Renal cortical epithelial cell (primary cell): ENCODE measurements at regions not wholly inside any gene's neighbourhood (a gene's known extent, or its start where the extent isn't known, plus 50 kb on each side); places are given as distances from the start of the nearest gene placed in this dataset.
"Not testable (repeated sequence)": the region's sequence is repeated elsewhere in the genome, so short reads cannot be mapped to it uniquely, and the experiment has no call there.

Experiments used
- DNase-seq: peaks from one replicate; pipeline ENCODE4 v3.0.0-alpha.2; 2011; ENCODE audit warnings: low read depth

DNA sequence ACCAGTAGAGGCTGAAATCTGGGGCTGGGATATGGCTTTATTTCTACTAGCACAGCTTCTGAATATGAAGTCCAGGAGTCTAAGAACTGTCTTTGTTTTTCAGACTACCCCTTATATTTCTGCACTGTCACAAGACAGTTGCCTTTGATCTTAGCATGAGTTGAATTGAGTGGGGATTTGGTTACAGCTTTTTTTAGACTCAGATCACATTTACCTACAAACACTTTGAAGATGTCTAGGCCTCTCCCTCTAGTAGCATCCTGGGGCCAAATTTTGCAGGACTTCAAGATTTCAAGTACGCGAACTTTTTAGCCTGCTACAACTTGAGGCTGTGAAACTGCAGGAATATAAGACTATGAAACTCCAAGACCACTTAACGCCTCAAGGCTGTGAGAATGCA lies 240.2 kb downstream of the NEBL start:
- no peak for DNase-seq

DNA sequence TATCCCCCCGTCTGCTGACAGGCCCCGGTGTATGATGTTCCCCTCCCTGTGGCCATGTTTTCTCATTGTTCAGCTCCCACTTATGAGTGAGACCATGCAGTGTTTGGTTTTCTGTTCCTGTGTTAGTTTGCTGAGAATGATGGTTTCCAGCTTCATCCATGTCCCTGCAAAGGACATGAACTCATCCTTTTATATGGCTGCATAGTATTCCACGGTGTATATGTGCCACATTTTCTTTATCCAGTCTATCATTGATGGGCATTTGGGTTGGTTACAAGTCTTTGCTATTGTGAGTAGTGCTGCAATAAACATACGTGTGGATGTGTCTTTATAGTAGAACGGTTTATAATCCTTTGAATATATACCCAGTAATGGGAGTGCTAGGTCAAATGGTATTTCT lies 244.7 kb downstream of the NEBL start:
- DNase-seq = not testable (repeated sequence)

- DNase-seq = no peak
Measured at GRCh38 chr10:20648263-20648874, 248.7 kb downstream of the NEBL start.

GRCh38 chr10:20647756-20648155 lies 249.4 kb downstream of the NEBL start:
- DNase-seq = no peak

DNA sequence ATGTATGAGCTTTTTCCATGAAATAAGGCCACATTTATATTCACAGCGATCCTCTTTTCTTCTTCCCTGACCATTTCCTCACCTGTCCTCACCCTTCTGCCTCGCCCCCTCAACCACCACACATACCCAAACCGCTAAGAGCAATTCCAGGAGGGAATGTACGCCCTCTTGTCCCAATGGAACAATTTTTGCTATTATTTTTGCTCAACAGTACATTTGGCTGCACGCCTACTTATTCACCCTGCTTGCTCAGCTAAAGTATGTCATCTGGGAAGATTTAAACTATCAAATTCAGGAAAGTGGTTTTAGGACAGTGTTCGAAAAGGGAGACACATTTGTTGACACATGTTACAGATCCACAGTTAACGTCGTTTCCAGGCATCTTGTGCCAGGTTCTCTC lies 252.7 kb downstream of the NEBL start:
- no peak for DNase-seq

- no peak for DNase-seq
Measured at GRCh38 chr10:20641605-20642004, 255.5 kb downstream of the NEBL start.

DNA sequence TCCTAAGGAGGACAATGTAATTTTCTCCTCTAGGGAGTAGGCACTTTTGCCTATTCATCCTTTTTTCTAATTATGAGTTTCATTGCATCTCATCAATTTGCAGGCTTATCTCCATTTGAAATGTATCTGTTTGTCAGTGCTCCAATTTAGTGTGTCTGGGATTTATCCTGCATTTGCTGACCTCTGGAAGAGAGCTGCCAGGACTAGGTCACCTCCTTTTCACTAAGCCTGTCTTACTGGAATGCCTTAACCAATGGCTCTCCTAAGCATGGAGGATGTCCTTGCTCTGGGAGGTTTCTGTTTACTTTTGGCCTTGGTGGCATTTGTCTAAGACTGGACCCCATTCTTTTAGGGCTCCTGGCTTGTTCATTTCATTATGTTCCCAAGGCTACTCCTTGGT lies 261.5 kb downstream of the NEBL start:
- DNase-seq = no peak

GRCh38 chr10:20634839-20635238 lies 262.3 kb downstream of the NEBL start:
- DNase-seq = no peak

DNA sequence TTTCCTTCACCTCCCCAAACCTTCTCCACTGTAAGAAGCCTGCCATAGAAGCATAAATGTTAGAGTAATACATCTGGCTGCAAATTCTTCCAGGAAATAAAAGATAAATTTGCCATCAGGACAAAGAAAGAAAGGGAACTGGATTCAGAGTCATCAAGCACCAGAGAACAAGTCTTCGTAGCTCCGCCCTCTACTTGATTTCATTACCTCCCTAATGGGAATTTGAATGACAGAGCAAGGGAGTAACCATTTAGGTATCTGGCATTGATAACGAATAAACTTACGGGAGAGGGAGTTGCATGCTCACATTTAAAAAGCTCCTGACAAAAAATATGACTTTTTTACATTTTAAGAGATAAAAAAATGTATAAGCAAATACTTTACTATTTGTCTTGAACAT lies 263.4 kb downstream of the NEBL start:
- no peak for DNase-seq

DNA sequence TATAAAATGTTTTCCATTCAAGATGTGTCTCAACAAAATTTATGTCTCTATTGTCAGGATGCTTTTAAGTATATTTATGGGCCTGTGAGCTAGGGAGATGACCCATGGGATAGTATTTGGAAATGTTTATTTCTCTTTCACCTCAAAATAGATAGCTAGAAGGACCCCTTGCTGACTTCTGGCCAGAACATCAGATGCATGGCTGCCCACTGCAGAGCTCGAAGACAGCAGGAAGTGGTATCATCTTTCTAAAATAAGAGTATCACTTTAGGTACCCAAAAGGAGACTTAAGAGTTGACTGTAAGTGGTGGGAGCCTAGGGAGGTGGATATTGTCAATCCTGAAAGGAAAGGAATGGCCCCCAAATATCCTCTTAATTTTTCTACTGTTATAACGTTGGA lies 264.4 kb downstream of the NEBL start:
- DNase-seq = no peak

DNA sequence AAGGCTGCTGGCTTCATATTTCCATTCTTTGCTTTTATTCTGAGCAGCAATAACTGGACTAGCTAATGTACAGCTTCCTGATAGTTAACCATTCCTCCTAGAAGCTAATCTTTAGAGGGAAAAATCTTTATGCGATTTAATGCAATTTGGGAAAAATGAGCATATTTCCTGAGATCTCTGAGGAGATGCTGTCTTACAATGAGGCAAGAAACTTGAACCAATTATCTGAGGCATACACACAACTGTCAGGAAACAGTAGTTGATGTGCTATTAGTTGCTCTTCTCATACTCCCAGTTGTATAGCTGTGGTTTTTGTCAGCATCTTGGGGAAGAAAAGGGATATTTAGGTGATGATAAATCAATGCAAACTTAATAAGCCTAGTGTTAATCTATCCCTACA lies 265.9 kb downstream of the NEBL start:
- DNase-seq = no peak

GRCh38 chr10:20630092-20630643 lies 266.9 kb downstream of the NEBL start:
- no peak for DNase-seq

- DNase-seq = no peak
Measured at GRCh38 chr10:20627946-20628507, 269.1 kb downstream of the NEBL start.

GRCh38 chr10:20627087-20627486 lies 270.0 kb downstream of the NEBL start:
- DNase-seq = no peak

- DNase-seq = no peak
Measured at GRCh38 chr10:20625868-20626267, 271.2 kb downstream of the NEBL start.

DNA sequence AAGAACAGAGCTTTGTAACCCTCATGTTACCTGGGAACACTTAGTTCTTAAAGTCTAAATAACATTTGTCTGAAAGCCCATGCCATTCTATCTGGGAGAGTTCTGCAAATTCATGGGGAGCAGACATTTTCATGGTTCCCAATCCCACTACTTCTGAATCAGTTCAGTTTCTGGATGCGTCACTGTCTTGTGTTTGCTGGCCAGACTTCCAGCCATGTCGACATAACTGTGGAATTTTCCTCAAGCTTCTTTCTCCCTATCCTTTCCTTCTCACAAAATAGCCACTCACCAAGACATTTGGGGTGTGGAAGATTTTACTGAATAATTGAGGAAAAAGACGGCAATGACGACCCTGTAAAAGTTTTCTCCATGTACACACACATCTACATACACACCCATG lies 272.5 kb downstream of the NEBL start:
- DNase-seq = no peak

DNA sequence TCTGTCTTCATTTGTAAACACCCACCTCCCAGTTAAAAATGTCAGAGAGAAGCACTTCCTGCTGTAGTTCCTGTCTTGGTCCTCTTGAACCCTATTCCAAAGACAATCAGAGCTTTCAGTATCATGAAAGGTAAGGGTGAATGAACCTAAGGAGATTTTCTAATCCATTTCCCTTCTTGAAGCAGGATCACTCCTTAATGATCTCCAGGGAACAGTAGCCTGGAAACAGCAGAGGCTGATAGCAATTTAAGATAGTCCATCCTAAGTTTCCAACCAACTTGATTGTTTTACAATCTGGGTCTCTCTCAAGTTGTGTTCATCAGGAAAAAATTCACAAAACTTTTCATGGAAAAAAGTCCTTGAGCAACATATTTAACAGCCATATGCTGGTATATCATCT lies 273.6 kb downstream of the NEBL start:
- no peak for DNase-seq

GRCh38 chr10:20622531-20623211 lies 274.4 kb downstream of the NEBL start:
- peak; percentile 36 for DNase-seq

DNA sequence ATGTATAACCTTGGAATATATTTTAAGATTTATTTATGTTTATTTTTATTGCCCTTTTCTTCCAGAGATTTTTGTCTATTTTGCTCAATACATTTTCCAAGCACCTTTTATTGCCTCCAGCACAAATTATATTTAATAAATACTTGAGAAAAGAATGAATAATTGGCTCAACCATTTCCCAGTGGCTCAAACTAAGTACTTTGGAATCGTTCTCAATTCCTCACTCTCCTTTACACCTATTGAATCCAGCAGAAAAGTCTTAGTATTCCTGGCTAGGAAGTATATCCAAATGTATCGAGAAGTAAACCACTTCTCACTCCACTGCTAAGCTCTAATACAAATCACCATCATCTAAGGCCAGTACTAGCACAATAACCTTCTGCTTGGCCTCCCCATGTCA lies 276.1 kb downstream of the NEBL start:
- DNase-seq = no peak

DNA sequence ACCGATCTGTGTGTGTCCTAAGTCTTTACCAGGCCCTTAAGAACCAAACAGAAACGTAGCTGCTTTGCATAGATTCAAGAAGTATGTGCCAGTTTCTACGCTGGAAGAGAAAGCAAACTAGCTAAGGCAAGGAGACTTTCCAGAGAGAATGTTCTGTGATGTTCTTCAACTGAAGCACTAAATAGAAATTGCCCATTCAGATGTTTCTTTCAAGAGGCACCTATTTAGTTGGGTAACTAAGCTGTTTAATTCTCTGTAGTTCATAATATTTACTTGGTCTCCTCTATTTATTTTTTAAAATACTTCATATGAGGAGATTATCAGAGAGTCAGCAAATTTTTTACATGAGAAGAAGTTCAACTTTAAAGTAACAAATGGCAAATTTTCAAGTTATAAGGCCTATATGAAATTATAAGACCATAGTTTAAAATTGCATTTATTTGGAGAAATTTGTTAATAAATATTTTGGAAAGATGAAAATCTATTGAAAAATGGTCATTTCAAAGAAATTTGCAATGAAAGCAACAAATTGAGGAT lies 279.0 kb downstream of the NEBL start:
- no peak for DNase-seq

GRCh38 chr10:20616918-20617810 lies 279.9 kb downstream of the NEBL start:
- DNase-seq = no peak

DNA sequence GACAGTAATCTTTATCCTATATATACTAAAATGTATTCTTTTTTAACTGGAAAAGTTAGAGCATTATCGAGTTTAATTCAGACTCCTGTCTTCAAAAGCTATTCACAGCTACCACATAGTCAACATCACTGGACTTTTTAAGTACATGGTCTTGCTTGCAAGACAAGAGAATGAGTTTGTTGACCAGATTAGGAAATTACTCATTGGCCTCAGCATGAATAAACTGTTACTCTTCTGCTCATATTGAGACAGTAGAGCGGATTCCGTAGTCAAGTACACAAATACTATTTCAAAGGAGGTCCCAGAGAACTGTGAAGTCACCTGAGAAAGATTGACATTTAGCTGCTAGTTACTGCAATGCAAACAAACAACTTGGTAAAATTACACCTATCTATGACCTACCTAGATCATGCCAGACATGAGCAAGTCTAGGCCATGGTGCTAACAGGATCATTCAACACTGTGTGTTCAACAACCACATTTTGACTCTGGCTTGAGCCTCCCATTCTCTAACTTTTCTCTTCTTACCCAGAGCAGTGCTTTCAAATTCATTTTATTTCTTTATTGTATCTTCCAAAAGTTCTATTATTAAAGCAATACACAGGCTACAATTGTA lies 280.9 kb downstream of the NEBL start:
- no peak for DNase-seq
